Smooth muscle cell (in vitro differentiated cells): ENCODE measurements at regions not wholly inside any gene's neighbourhood (a gene's known extent, or its start where the extent isn't known, plus 50 kb on each side); places are given as distances from the start of the nearest gene placed in this dataset.

ENCODE experiments used
- DNase-seq: peaks from one replicate; lab custom pipeline; 2025; ENCODE audit not compliant: unreplicated experiment; lab: John Stamatoyannopoulos, UW
- H2AFZ ChIP-seq: fragments of 200-600 bp; sonication (generic); 2 replicates; pipeline ENCODE4 v1.6.0; 2016; ENCODE audit warnings: antibody characterized with exemption, low read depth, mild to moderate bottlenecking
- H3F3A ChIP-seq: fragments of 200-600 bp; sonication (generic); 2 replicates; pipeline ENCODE4 v1.6.0; 2017; ENCODE audit warnings: antibody characterized with exemption, low read depth
- H3K27ac ChIP-seq: fragments of 200-600 bp; sonication (generic); 2 replicates; pipeline ENCODE4 v1.5.1; 2016; ENCODE audit warnings: low read depth, mild to moderate bottlenecking
- H3K27me3 ChIP-seq: fragments of 200-600 bp; sonication (generic); 2 replicates; pipeline ENCODE4 v1.6.1; 2016; ENCODE audit warnings: low read depth, mild to moderate bottlenecking
- H3K36me3 ChIP-seq: fragments of 200-600 bp; sonication (generic); 2 replicates; pipeline ENCODE4 v1.5.1; 2016; ENCODE audit warnings: low read depth
- H3K4me1 ChIP-seq: fragments of 200-600 bp; sonication (generic); 2 replicates; pipeline ENCODE4 v1.5.1; 2016; ENCODE audit warnings: low read depth
- H3K4me2 ChIP-seq: fragments of 200-600 bp; sonication (generic); 2 replicates; pipeline ENCODE4 v1.6.0; 2016; ENCODE audit warnings: mild to moderate bottlenecking
- H3K4me3 ChIP-seq: fragments of 200-600 bp; sonication (generic); 2 replicates; pipeline ENCODE4 v1.5.1; 2016; ENCODE audit warnings: mild to moderate bottlenecking
- H3K79me2 ChIP-seq: fragments of 200-600 bp; sonication (generic); 2 replicates; pipeline ENCODE4 v1.6.0; 2016; ENCODE audit warnings: low read depth, mild to moderate bottlenecking
- H3K9ac ChIP-seq: fragments of 200-600 bp; sonication (generic); 2 replicates; pipeline ENCODE4 v1.6.0; 2016; ENCODE audit warnings: low read depth
- H3K9me3 ChIP-seq: fragments of 200-600 bp; sonication (generic); replicated peaks from 2 replicates; pipeline ENCODE4 v1.5.1; 2016; ENCODE audit warnings: low read depth
- H4K20me1 ChIP-seq: fragments of 200-600 bp; sonication (generic); 2 replicates; pipeline ENCODE4 v1.6.0; 2016; ENCODE audit warnings: low read depth
- WGBS: methylation state at CpG from one replicate; pipeline ENCODE4 v1.1.7; 2016; ENCODE audit warnings: low lambda C conversion rate; 5-methylcytosine and 5-hydroxymethylcytosine counted together
- TF ChIP-seq, protein P1 (sequence below): fragments of 200-600 bp; sonication (generic); IDR thresholded peaks from 2 replicates; pipeline ENCODE4 v1.5.1; 2017; ENCODE audit warnings: borderline replicate concordance, mild to moderate bottlenecking, antibody characterized with exemption; ENCODE audit not compliant: insufficient read depth, poor library complexity, severe bottlenecking

DNA sequence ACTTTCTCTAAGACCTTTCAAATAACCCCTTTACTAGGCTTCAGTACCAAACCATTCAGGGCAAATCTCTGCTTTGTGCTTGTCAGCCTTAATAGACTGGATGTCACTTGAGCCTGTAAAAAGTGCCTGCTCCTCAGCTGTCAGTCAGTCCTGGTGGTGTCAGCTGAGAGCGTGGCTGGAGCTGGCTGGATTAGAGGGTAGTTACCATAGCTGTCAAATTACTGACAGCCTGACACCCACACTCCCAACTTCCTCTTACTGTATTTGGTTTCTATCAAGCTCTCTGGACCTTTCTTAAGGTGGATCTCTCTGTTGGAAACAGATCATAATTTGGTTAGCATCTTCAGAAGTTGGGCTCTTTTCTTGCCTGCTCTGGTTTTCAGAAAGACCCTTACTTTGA lies 371.4 kb upstream of the ATP5MC3 start:
- H3F3A ChIP-seq: no peaks in the 10 kb centered on the region
- H3K27ac ChIP-seq: no peak overlapping the region
- no peaks in the 10 kb centered on the region for H3K79me2 ChIP-seq
- H3K36me3 ChIP-seq: no peaks in the 10 kb centered on the region
- no peaks in the 10 kb centered on the region for H4K20me1 ChIP-seq
- no peak overlapping the region for H3K4me2 ChIP-seq
- no peak for DNase-seq
- H3K4me1 ChIP-seq: no peaks in the 10 kb centered on the region
- H2AFZ ChIP-seq: no peak overlapping the region
- TF ChIP-seq, protein P1, sequence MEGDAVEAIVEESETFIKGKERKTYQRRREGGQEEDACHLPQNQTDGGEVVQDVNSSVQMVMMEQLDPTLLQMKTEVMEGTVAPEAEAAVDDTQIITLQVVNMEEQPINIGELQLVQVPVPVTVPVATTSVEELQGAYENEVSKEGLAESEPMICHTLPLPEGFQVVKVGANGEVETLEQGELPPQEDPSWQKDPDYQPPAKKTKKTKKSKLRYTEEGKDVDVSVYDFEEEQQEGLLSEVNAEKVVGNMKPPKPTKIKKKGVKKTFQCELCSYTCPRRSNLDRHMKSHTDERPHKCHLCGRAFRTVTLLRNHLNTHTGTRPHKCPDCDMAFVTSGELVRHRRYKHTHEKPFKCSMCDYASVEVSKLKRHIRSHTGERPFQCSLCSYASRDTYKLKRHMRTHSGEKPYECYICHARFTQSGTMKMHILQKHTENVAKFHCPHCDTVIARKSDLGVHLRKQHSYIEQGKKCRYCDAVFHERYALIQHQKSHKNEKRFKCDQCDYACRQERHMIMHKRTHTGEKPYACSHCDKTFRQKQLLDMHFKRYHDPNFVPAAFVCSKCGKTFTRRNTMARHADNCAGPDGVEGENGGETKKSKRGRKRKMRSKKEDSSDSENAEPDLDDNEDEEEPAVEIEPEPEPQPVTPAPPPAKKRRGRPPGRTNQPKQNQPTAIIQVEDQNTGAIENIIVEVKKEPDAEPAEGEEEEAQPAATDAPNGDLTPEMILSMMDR: no peak
- whole genome bisulfite sequencing: 17% methylated on average over 1 of the region's 1 CpG
- peaks cover 19% of the 10 kb centered on the region for H3K27me3 ChIP-seq
- H3K9me3 ChIP-seq: no peaks in the 10 kb centered on the region
- no peak overlapping the region for H3K4me3 ChIP-seq
- no peak overlapping the region for H3K9ac ChIP-seq

DNA sequence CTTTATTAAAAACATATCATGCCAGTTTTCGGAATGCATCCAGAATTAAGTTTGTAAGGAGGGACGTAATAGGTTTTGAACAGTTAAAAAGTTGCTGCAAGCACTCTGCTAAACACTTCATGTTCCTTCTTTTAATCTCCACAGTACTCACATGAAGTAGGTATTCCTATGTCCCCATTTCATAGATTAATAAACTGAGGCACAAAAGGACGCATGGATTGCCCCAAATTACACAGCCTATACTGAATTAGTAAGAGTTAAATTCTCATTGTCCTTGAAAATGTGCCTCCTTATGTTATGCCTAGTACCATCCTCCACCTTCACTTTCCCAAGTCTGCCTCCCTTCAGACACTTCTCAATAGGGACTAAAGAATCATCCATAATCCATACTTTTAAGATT lies 358.9 kb upstream of the ATP5MC3 start:
- Histone ChIP-seq H2AFZ (no peak overlapping the region), H4K20me1 (no peaks in the 10 kb centered on the region), H3K27ac (no peak overlapping the region), H3K4me3 (no peak overlapping the region), H3K4me2 (no peak overlapping the region), H3F3A (no peaks in the 10 kb centered on the region), H3K9me3 (no peaks in the 10 kb centered on the region), H3K79me2 (no peaks in the 10 kb centered on the region), H3K9ac (no peak overlapping the region), H3K27me3 (no peaks in the 10 kb centered on the region), H3K36me3 (no peaks in the 10 kb centered on the region), H3K4me1 (no peaks in the 10 kb centered on the region)
- DNase-seq: no peak
- TF ChIP-seq, protein P1: no peak
- 94% methylated on average over 3 of the region's 3 CpGs for WGBS

DNA sequence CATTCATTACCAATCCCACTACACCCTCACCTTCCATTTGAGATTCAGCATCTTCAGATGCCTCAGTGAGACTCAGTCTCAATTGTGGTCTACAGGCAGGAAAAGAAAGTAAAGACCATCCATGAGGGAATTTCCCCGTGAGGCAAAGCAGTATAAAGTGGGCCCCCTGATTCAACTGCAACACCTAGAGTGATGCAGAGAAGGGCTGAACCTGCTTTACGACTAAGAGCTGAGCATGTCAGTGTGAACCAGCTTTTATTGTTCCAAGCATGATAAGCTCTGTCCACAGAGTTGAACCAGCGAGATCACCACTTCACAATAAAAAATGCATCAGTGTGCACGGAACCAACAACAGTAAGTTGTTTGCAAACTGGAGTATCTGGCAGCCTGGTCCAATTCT lies 357.6 kb upstream of the ATP5MC3 start:
- Histone ChIP-seq H3K79me2 (no peaks in the 10 kb centered on the region), H2AFZ (no peak overlapping the region), H3K4me3 (no peak overlapping the region), H3K9me3 (no peaks in the 10 kb centered on the region), H3K9ac (no peak overlapping the region), H3K36me3 (no peaks in the 10 kb centered on the region), H3K27me3 (no peaks in the 10 kb centered on the region), H3K4me1 (no peaks in the 10 kb centered on the region), H4K20me1 (no peaks in the 10 kb centered on the region), H3K27ac (no peak overlapping the region), H3K4me2 (no peak overlapping the region), H3F3A (no peaks in the 10 kb centered on the region)
- DNase-seq: no peak
- 78% methylated on average over 4 of the region's 4 CpGs for WGBS
- TF ChIP-seq, protein P1: no peak

DNA sequence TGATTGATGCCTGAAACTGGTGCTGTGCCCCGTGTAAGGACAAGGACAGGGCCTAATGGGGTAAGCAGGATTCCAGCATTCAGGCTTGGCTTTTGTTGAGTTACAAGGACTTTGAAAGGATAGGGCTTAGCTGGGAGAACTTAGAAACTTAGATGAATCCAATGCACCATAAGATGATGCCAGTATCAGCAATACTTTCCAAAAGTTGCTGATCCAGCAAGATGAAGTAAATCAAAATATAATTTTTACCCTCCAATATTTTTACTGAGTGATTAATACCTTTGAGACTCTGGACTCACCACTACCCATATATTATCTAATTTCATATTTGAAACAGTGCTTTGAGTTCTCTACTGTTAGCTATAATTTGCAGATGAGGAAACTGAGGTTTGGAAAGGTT lies 354.5 kb upstream of the ATP5MC3 start:
- no peak overlapping the region for H3K9ac ChIP-seq
- no peaks in the 10 kb centered on the region for H3K9me3 ChIP-seq
- TF ChIP-seq, protein P1: no peak
- H3K4me3 ChIP-seq: no peak overlapping the region
- H3K4me1 ChIP-seq: no peaks in the 10 kb centered on the region
- no peaks in the 10 kb centered on the region for H4K20me1 ChIP-seq
- H3F3A ChIP-seq: no peaks in the 10 kb centered on the region
- no peaks in the 10 kb centered on the region for H3K27me3 ChIP-seq
- 77% methylated on average over 1 of the region's 1 CpG for WGBS
- H3K4me2 ChIP-seq: no peak overlapping the region
- H3K27ac ChIP-seq: no peak overlapping the region
- no peaks in the 10 kb centered on the region for H3K79me2 ChIP-seq
- no peak overlapping the region for H2AFZ ChIP-seq
- no peaks in the 10 kb centered on the region for H3K36me3 ChIP-seq
- no peak for DNase-seq
